GM18505 (cell line): ENCODE measurements at regions not wholly inside any gene's neighbourhood (a gene's known extent, or its start where the extent isn't known, plus 50 kb on each side); places are given as distances from the start of the nearest gene placed in this dataset.
"Not testable (repeated sequence)": the region's sequence is repeated elsewhere in the genome, so short reads cannot be mapped to it uniquely, and the experiment has no call there.

Experiments used
- ATAC-seq: cut with Tn5 transposase; IDR thresholded peaks from one replicate; pipeline ENCODE4 v1.9.1; 2021; ENCODE audit not compliant: unreplicated experiment
- POLR2A ChIP-seq: IDR thresholded peaks from 4 replicates; pipeline ENCODE4 v1.6.1; 2011; ENCODE audit warnings: borderline replicate concordance; ENCODE audit not compliant: insufficient read depth, insufficient read length; ENCODE audit errors: extremely low read depth

DNA sequence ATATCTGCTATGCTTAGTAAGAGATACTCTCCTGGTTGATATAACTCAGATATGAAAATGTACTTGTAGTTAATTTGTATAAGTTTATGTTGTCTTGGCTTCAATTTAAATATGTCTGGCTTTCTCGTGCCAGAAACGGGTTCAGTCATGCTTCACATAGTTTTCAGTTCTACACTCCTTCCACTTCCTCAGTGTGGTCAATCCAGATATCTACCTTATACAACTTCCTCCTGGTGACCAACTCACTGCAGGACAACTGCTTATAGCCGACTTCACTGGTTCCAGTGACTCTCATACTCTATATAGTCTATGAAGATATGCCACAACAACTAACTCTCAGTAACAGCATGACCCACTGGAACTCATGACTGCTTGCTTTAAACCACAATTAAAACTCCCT, 690.4 kb downstream of the SLCO4C1 start:
- peak; percentile 60 for ATAC-seq

DNA sequence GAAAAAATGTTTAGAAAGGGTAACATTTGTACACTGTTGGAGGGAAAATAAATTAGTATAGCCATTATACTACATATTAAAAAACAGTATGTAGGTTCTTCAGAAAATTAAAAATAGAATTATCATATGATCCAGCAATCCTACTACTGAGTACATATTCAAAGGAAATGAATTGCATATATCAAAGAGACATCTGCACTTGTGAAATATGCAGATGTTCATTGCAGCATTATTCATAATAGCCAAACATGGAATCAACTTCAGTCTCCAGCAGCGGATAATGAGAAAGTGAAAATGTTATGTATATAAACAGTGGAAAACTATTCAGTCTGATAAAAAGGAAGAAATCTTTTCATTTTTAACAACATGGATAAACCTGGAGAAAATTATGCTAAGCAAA, 695.5 kb downstream of the SLCO4C1 start:
- no peak for ATAC-seq
- TF ChIP-seq POLR2A = no peak

More for the DNA sequence above, 690.4 kb downstream of the SLCO4C1 start:
- no peak for TF ChIP-seq POLR2A

DNA sequence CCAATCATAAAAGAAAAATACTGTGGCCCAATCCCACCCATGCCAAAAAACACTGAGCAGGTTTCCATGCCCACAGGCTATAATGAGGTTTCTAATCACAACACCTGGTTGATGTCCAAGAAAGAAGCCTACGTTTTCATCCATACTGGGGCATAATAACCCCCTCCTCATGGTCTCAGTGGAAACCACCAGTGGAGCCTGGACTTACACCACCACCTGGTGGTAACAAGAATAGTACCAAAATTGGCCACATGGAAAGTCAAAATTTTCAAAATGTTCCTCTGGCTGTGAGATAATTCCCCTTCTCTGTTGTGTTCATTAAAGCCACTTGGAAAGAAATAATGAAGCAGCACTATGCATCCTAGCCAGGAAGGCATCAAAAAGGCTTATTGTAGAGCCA, 687.3 kb upstream of the ST8SIA4 start:
- TF ChIP-seq POLR2A = no peak
- no peak for ATAC-seq

DNA sequence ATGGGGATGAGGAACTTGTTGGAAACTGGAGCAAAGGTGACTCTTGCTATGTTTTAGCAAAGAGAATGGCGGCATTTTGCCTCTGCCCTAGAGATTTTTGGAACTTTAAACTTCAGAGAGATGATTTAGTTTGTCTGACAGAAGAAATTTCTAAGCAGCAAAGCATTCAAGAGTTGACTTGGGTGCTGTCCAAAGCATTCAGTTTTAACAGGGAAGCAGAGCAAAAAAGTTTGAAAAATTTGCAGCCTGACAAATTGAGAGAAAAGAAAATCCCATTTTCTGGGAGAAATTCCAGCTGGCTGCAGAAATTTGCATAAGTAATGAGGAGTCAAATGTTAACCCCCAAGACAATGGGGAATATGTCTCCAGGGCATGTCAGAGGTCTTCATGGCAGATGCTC, 682.3 kb upstream of the ST8SIA4 start:
- ATAC-seq = no peak
- no peak for TF ChIP-seq POLR2A

DNA sequence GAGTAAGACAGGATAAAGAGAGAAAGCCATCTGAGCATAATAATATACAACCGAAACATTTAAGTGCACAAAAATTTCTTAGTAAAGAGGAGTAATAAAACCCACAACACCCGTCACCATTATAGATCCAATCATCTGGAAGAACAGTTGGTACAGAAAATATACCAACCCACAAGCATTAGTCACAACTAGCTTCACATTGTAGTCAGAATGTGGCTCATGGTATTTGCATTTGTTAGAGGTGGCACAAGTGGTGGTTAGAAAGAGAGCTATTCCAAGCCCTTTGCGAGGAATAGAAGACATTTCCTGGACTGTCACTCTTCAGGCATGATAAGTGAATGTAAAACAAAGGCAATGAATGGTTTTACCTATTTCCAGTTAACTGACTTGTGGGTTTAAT, 677.5 kb upstream of the ST8SIA4 start:
- ATAC-seq = no peak

DNA sequence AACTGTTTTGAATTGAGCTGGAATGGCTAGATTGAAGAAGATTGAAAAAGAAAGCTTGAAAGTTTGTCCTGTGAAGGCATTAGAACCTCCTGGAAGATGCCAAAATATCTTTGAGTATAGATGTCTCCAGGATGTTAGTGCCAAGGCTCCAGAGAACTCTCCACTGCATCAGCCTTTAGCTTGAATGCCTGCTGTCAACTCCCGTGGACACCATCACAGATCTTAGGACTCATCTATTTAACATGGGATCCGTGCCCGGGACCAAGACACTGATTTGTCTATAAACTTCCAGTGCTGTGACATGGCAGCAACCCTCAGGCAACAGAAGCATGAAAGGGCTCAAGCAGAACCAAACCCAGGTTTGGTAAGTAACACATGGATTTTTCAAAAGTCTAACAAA, 670.9 kb upstream of the ST8SIA4 start:
- no peak for ATAC-seq
- TF ChIP-seq POLR2A = no peak

More for the DNA sequence above, 677.5 kb upstream of the ST8SIA4 start:
- TF ChIP-seq POLR2A = no peak

DNA sequence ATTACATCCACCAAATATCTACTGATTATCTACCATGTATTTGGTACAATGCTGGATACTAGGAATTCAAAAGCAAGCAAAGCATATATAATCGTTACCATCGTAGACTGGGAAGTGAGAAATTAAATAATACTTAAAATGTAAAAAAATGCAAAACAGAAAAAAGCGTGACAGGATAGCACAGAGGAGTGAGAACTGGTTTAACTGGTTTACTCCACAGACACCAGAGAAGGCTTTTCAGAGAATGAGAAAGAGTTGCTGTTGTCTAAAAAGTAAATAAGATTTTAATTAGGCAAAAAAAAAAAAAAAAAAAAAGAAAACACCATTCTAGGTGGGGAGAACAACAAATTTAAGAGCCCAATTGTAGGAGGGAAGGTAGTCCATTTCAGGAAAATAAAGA, 657.9 kb upstream of the ST8SIA4 start:
- no peak for TF ChIP-seq POLR2A
- no peak for ATAC-seq

DNA sequence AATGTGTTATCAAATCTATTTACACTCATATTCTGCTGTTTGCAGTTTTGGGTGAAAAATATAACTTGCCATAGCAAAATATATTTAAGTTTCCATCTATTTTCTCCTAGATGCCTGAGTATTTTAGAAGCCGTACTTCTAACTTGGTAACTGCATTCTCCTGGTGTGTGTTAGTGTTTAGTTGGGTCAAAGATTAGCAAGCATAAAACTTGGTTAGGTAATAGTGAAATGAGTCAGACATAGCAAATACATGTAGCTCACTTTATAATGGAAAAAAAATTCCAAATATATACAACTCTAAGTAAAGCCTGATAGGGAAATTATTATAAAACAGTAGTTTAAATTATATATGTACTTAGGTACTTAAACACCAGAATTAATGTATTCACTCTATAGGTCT, 640.7 kb upstream of the ST8SIA4 start:
- TF ChIP-seq POLR2A = no peak
- no peak for ATAC-seq

DNA sequence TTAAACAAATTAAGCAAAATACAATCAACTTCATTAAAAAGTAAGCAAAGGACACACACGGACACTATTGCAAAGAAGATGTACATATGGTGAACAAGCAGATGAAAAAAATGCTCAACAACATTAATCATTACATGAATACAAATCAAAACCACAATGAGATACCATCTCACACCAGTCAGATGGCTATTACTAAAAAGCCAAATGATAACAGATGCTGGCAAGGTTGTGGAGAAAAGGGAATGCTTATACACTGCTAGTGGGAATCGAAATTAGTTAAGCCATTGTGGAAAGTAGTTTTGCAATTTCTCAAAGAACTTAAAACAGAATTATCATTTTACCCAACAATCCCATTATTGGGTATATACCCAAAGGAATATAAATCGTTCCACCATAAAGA, 636.2 kb upstream of the ST8SIA4 start:
- ATAC-seq = no peak
- no peak for TF ChIP-seq POLR2A

DNA sequence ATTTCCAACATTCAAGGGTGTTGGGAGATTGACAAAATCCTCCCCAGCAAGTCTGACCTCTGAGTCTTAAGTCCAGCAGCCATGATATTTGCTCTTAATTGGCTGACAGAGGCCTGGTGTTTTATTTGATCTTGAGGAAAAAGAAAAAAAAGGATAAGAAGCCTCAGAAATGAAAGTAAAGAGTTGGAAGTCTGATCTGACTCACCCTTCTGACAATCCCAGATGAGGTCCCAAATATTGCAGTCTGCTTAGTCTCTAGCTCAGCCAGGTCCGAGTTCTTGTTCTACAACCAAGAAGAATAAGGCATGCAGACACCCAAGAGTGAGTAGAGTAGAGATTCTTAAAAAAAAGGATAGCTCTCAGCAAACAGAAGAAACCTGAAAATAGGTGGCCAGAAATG, 632.5 kb upstream of the ST8SIA4 start:
- ATAC-seq = no peak
- no peak for TF ChIP-seq POLR2A

DNA sequence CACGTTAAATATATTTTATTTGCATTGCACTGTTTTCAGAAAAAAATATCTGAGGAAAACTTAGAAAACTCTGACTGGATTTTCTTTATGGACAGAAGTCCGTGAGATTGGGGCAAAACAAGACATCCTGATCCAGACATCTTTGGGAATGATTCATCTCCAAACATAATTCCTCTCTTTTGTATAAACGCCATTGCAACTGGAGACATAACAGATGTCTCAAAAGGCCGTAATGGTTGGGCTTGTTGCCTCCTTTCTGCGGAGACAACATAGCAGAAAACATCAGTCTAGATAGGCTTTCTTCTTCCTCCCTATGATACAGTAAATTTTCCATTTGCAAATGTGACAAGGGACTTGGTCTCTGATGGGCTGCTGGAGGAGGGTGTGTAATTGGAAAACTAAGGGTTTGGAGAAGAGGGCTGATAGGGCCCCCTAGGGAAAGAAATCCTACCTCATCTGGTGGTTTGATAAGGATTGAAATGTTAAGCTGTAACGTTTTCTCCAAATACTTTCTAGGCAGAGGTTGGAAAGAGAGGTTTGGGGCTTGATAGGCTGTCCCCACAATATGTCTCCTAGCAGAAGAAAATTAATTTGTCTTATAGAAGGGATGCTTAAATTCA, 631.5 kb upstream of the ST8SIA4 start:
- TF ChIP-seq POLR2A = no peak
- no peak for ATAC-seq

DNA sequence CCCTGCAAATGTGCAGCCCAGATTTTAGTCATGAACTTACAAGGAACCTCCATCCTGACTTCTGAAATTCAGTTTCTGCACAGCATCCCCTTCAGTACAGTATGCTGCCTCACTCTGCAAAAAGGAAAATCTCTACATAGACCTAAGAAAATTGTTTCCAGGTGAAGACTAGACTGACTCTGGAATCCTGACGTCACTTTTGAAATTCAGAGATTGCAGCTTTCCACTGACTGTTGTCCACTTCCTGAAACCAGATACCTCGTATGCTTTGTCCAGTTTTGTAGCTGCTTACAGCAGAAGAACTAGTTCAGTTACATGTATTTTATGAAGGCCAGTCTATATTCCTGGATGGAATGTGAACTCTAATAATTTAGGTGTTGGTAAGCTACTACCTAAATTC, 629.3 kb upstream of the ST8SIA4 start:
- ATAC-seq = no peak
- no peak for TF ChIP-seq POLR2A

DNA sequence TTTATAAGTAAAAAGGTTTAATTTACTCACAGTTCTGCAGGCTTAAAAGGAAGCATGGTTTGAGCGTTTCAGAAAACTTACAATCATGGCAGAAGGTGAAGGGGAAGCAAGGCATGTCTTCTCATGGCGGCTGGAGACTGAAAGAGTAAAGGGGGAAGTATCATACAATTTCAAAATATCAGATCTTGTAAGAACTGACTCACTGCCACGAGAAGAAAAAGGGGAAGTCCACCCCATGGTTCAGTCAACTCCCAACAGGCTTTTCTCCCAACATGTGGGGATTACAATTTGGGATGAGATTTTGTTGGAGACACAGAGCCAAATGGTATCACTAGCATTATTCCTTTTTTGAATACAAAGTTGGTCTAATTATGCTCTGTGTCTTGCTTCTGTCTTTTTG, 627.9 kb upstream of the ST8SIA4 start:
- ATAC-seq = no peak
- TF ChIP-seq POLR2A = no peak

DNA sequence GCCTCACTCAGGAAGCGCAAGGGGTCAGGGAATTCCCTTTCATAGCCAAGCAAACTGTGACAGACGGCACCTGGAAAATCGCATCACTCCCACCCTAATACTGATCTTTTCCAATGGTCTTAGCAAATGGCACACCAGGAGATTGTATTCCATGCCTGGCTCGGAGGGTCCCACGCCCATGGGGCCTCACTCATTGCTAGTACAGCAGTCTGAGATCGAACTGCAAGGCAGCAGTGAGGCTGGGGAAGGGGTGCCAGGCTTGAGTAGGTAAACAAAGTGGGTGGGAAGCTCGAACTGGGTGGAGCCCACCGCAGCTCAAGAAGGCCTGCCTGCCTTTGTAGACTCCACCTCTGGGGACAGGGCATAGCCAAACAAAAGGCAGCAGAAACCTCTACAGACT, 626.0 kb upstream of the ST8SIA4 start:
- ATAC-seq = not testable (repeated sequence)

DNA sequence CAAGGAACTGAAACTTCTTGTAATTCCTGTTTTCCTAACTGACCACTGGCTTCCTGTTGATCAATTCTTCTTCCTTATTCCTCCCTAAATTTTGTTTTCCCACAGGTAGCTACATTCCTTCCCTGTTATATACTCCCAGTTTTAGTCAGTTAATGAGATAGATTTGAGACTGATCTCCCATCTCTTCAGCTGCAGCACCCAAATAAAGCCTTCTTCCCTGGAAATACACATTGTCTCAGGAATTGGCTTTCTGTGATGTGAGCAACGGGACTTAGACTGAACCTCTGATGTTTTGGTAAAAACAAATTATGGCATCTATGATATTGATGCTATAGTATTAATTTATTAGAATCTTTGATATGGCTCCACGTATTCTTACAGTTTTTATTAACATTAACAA, 617.3 kb upstream of the ST8SIA4 start:
- ATAC-seq = no peak
- no peak for TF ChIP-seq POLR2A
